ENCODE measurements at regions not wholly inside any gene's neighbourhood (a gene's known extent, or its start where the extent isn't known, plus 50 kb on each side); places are given as distances from the start of the nearest gene placed in this dataset.

DNA sequence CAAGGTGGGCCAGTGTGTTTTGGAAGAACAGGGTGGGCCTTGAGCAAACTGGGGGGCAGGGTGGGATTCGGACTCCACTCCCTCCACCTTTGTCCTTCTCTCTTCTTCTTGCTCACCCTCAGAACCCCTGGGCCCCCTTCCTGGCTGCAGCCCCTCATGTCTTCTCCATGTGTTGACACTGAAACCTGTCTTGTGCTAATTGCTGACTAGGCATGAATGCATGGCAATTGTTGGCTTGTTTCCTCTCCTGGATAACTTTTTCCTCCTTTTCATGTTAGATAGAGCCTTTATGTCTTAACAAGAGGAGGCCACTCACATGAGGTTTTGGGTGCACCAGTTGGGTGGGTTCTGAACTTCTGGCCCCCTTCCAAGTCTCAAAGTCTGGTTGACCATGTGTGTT lies 181.6 kb upstream of the MKI67 start:
- DNase-seq (ENCODE audit: low read depth, low spot score) = no peak
- H3K27ac ChIP-seq = no peak overlapping the region

DNA sequence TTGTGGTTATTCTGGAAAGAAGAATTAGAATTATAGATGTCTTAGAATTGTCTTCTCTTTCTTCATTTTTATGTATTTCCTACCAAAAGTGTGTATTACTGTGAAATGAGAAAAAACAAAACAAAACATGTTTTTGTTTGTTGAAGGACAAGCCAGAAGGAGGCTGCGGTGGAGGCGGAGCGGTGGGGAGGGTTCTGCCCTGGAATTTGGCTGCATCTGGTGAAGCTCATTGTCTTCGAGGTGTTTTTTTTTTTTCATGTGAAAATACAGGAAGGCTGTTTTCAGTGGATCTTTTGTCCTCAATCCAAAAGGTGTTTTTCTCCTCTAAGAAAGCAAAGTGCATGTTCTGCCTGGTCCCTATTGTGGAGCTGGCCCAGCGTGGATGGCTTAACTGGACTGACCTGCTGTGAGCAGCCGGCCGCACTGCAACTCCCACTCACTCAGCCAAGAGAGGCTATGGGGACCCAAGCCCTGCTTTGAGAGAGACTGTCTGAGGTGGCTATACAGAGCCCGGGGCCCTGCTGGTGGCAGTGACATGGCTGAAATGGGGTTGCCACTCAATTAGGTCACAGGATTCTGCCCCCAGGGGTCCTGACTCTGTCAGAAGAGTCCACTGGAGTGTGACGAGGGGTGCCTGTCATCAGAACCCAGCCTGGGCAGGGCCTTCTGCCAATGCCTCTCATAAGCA lies 184.9 kb upstream of the MKI67 start:
- no peak for DNase-seq (ENCODE audit: low read depth, low spot score)
- no peak overlapping the region for H3K27ac ChIP-seq

DNA sequence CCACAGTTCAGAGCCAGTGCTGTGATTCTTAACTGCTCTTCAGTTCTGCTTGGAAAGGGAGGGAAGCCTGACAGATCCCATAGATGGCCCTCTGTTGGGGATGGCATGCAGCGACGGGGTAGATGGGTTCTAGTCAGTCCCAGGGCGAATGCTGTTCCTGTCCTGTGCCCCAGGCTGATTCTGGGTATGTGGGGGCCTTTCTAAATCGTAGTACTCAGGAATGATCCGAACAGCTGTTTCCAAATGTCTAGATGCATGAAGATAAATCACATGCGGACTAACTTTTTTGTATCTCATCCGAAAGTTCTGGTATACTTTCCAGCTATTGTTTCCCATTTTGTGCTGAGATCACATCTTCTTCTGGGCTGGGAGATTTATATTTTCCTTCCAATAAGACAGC lies 186.0 kb upstream of the MKI67 start:
- no peak for DNase-seq (ENCODE audit: low read depth, low spot score)
- H3K27ac ChIP-seq = no peak overlapping the region

DNA sequence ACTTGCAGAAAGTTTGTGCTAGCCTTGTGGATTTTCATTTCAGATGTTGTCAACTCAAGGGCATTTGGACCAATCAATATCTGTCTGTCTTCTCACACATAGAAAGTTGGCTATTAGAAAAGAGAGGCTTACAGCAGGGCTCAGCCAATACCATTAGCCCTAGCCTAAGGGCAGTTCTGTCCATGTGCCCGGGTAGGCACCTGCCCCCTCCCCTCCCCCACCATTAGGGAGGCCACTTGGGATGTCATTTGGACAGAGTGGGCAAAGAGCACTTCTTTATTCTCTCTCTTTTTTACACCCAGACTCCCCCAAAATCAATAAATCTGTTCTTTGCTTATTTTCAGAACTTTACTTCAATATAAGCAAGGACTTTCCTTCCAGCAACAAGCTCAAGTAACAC lies 188.5 kb upstream of the MKI67 start:
- no peak overlapping the region for H3K27ac ChIP-seq
- DNase-seq (ENCODE audit: low read depth, low spot score) = no peak

DNA sequence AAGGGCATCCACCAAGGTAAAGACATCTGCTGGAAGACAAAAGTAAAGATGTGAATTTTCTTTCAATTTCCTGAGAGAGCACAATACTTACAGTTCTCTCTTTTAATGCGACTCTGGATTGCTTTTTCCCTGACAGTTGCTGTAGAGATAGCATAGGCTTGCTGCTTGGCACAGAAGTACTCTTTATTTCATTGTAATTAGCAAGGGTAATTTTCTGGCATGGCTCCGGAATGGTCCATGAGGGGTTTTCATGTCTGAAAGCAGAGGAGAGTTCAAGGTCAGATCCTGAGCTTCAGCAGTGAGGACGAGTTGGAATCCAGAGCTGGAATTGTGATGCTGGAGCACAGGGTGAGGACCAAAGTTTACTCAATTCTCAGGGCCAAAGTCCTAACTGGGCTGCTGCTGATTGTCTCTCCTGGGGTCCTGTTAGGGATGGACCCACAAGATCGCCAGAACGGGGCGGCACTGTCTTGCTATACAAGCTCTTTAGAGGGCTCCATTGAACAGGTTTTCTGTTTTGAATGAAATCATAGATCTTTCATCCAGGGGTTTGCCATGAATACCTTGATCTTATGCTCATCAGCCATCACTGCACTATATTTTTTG lies 190.0 kb upstream of the MKI67 start:
- no peak overlapping the region for H3K27ac ChIP-seq
- DNase-seq (ENCODE audit: low read depth, low spot score) = no peak

DNA sequence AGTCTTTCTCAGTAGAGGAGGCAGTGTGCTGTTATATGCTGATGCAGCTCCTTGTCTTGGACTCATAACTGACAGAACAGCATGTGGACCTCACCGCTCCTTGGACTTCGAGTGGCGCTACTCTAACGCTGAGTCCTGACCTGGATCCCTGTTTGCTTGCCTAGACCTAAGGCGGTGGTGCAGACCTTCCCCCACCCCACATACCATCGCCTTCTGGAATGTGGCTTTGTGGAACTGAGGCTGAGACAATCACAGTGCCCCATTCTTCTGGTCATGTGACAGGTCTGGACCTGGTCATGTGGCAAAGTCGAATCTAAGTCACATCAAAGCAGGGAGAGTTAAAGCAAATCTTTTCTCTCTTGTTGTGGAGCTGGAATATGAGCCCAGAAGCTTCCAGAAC lies 190.7 kb upstream of the MKI67 start:
- H3K27ac ChIP-seq = no peak overlapping the region
- no peak for DNase-seq (ENCODE audit: low read depth, low spot score)

DNA sequence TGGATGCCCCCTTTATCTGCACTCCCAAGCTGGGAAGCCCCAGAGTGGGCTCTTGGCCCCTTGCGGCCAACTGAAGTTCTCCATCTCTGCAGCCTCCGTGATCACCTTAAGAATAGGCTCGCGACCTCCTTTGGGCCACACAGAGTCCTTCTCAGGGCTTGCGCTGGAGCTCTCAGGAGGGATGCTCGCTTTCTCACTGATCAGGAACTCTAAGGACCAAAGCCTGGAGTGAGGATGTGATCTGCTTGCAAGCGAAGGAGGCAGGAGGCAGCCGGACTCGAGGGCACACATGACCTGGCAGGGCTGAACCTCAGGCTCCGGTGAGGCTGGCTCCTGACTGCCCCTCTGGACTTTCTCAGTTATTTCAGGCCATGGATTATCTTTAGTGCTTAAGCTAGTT lies 192.1 kb upstream of the MKI67 start:
- no peak for DNase-seq (ENCODE audit: low read depth, low spot score)

DNA sequence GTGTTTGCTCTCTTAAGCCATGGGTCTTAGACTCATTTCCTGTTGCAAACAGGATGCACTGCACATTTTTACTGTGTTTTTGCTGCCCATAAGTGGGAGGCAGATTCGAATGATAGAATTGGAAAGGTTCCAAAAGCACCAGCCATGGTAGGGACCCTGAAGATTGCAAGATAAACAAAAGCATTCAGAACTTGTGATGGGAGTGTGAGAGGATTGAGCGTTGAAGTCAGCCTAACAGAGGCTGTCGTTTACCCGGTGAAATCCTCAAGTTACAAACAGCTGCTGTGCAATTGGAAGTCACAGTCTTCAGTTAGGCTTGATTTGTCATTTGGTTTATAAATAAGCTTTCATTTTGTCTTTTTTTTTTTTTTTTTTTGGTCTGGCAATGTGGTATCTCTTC lies 192.7 kb upstream of the MKI67 start:
- H3K27ac ChIP-seq = no peak overlapping the region
- no peak for DNase-seq (ENCODE audit: low read depth, low spot score)

More for the DNA sequence above, 192.1 kb upstream of the MKI67 start:
- H3K27ac ChIP-seq = no peak overlapping the region

DNA sequence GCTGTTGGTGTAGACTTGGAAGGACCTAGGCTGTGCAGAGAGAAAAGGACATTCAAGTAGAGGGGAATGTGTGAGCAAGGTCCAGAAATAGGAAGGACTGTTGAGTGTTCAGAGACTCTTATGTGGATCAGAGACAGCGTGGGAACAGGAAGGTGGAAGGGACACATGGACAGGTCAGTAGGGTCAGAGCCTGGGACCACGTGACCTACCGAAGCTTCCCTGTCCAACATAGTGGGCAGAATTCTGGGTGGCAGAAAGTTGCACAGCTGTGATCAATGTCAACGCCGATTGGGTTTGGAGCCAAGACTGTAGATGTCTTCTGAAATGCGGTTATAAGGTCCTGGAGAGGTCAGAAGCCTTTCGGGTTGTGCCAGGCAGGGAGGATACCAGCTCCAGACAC lies 195.9 kb upstream of the MKI67 start:
- no peak overlapping the region for H3K27ac ChIP-seq
- no peak for DNase-seq (ENCODE audit: low read depth, low spot score)

DNA sequence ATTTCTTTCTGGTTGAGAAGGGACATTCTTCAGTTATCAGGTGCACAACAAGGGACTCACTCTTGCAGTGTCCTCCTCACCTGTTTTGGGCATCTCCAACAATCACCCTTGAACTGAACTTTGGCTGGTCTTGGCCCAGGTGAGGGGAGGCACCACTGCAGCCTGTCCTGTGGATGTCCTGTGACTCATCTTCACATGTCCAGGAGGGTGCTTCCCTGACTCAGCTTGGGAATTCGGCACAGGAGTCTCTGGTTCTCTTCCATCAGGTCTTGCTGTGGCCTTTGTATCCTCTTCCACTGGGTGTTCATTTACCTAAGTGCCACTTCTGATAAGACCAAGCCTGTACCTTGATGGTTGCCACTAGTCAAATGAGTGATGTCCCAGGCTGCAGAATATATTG lies 196.7 kb upstream of the MKI67 start:
- no peak overlapping the region for H3K27ac ChIP-seq
- no peak for DNase-seq (ENCODE audit: low read depth, low spot score)

DNA sequence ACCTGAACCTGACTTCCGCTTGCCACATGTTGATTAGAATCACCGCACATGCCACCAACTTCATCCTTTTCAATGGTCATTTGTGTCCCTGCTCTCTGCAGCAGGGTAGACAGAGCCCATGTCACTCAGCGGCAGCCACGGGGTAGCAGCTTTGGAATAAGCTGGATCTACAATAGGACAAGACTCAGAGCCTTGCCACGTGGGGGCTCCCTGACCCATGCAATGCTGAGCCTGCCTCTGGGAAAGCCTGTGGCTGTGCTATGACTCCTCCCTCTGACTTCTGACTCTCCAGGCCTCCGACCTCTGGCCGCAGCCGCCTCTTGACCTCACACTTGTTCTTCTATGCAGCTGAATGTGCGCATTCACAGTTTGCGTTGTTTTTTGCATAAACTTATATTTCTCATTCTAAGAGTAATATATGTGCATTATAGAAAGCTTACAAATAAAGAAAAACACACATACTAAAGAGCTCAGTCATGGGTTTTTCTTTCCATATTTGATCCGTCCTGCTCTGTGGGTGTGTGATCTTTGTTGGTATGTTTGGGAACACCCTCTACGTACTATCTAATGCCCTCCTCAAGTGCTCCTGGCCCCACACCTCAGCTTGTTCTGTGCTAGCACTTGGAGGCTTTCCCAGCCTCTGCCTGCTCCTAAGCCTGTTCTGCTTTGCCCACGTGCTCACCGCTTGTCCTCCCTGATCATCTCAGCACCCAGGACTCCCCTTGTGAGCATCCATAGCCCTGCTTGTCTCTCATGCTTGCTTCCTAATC lies 198.0 kb upstream of the MKI67 start:
- no peak for DNase-seq (ENCODE audit: low read depth, low spot score)
- no peak overlapping the region for H3K27ac ChIP-seq

DNA sequence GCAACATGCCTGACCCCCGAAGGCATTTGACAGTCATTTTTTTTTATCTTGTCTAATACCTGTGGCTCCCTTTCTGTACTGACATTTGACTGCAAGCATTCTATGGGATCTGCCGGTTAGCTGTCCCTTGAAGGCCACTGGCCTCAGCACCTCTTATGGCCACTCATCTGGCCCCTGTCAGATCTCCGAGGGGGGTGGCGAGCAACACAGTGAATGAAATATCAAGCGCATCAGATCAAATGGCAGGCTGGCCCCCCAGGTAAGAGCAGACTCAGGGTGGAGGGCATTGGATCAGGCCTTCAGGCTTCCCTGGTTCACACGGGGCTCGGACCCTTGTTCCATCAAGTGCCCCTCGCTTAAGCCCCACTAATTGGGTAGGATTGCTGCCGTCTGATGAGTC lies 199.6 kb upstream of the MKI67 start:
- no peak for DNase-seq (ENCODE audit: low read depth, low spot score)
- H3K27ac ChIP-seq = no peak overlapping the region

DNA sequence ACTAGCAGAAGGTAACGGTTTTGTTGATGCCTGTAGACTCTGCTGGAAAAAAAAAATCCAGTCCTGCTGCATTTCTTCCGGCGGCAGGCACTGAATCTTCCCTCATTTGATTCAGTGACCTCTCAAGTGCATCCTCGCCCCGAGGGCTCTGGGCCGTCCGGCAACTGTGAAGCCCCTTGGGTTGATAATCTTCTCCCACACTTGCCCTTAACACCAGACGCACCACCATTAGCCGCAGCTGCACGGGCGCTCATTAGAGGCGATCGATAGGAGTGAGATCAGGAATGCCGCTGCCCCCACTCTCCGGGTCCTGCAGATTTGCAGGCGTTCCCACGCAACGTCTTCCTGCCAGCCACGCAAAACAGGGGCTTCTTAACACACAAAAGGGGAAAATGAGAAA lies 200.0 kb upstream of the MKI67 start:
- H3K27ac ChIP-seq = no peak overlapping the region
- no peak for DNase-seq (ENCODE audit: low read depth, low spot score)

DNA sequence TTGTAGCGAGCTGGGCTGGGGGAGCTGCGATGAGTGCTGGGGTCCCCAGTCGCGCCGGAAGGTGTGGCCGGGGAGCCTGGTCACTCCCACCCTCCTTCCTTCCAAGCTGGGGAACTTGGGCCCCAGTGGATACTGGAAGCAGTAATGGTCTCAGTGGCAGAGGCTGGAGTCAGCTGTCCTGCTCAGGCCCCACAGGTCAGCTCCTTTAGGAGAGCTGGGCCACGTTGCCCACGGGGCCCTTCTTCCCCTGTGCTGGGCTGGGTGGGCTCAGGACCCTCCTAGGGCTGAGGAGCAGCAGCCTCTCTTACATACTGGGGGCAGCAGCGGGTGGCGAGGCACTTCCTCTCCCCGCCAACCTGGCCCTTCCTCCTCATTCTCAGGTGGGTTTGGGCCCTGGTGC lies 200.6 kb upstream of the MKI67 start:
- DNase-seq (ENCODE audit: low read depth, low spot score) = no peak
- no peak overlapping the region for H3K27ac ChIP-seq

DNA sequence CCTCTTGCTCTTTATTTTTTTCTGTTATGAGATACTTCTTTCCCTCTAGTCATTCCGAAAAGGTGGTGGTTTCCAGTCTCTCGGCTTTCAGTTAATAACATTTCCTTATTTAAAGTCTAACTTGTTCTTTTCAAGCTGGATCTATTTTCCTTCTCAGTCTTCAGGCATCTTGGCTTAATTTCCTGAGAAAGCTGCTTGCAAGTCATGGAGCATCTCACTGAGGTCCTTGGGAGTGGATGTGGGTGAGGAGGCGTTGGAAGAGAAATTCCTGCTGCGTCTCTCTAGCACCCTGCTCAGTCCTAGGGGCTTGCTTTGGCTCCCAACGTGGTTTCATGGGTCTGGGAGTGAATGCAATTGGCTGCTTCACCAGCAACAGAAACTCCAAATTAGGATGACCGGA lies 210.2 kb upstream of the MKI67 start:
- DNase-seq (ENCODE audit: low read depth, low spot score) = no peak

DNA sequence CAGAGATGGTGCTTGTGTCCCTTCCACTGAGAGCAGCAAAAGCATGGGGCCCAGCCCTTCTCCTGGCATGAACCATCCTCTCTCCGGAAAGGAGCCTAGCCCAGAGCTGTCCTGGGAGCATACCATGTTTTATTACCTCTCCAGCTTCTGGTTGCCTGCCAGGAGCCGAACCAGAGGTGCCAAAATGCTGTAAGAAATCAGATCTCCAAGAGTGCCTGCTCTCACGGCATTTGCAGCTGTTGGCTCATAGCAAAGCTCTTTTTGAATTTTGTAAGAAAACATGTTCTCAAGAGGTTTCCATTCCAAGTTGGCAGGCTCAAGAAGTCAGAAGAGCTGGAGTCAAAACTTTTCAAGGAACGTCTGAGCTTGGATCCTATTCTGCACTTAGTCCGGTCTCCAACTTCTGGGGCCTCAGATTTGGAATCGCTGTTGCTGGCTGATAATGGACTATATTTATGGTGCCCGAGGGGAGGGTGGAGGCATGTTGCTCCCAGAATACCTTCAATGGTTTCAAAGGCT lies 211.7 kb upstream of the MKI67 start:
- DNase-seq (ENCODE audit: low read depth, low spot score) = no peak
- no peak overlapping the region for H3K27ac ChIP-seq

More for the DNA sequence above, 210.2 kb upstream of the MKI67 start:
- H3K27ac ChIP-seq = no peak overlapping the region

DNA sequence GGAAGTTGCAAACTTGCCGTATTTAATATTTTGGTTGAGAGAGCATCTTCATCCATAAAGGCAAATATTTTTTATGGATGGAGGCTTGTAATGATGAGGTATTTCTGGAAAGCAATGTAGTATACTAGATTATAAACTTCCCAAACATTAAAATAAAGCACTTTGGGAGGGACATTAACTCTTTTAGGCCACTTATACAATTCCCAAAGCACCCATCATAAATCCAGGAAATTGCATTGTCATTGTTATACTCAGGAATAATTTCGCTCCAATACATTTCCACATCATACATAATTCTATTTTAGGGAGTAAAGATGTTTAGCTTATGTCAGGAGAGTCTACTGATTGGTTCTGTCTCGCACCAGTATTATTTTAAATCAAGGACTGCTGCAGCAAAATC lies 212.7 kb upstream of the MKI67 start:
- DNase-seq (ENCODE audit: low read depth, low spot score) = no peak
- no peak overlapping the region for H3K27ac ChIP-seq

DNA sequence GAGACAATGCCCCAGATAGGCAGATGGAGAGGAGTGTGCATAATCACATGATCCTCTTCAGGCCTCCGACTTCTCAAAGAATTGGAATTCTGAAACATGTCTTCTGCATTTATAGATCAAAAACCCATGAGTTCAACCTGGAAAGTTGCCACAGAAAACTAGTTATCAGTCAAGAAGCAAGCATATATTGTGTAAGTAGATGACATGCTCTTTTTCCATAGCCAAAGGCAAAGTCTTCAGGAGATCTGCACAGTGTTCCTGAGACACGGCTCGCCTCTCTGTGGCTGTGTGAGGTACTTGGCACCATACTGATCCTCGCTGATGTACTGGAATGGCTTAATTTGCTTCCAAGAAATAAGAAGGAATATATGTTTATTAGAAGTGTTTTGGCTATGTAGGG lies 213.5 kb upstream of the MKI67 start:
- H3K27ac ChIP-seq = no peak overlapping the region
- DNase-seq (ENCODE audit: low read depth, low spot score) = no peak

DNA sequence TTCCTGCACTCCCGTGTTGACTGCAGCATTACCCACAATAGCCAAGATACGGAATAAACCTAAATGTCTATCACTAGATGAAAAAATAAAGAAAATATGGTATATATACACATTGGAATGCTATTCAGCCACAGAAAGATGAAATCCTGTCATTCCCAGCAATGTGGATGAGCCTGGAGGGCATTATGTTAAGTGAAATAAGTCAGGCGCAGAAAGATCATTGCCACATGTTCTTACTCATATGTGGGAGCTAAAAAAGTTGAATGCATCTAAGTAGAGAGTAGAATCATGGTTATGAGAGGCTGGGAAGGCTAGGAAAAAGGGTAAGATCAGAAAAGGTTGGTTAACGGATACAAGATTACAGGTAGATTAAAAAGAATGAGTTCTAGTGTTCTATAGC lies 219.1 kb upstream of the MKI67 start:
- DNase-seq (ENCODE audit: low read depth, low spot score) = no peak
- H3K27ac ChIP-seq = no peak overlapping the region

DNA sequence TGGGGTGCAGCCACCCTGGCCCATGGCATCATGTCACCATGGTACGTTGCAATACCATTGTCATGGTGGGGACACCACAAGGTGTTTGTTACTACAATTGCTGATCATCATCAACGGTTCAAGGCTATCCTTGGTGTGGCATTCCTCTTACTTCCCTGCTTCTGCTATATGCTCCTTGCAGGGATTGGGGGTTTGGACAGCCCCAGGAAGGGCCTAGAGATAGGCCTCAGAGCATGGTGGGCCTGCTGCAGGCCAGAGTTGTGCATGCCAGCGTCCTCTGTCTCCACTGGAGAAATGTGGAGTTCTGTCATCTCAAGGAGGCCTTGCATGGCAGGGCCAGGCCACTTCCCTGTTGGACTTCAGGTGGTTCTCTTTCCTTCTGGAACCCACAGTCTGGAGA lies 234.6 kb upstream of the MKI67 start:
- H3K27ac ChIP-seq = no peak overlapping the region
- DNase-seq (ENCODE audit: low read depth, low spot score) = no peak

DNA sequence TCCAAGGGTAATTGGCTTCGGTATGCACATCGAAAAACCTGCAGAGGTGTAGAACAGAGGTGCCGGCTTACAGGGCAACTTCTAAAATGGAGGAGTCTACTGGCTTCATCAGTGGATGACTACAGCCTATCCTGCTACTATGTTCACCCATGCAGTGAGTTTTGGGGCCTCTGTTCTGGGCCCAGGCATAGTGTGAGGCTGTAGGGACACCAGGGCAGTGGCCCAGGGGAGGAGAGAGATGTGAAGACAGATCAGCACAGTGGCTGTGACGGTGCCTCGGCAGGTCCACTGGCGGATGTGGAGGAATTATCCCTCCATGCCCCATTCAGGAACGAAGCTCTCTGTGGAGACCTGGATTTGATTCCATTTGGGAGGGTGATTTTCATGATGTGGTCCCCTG lies 235.3 kb upstream of the MKI67 start:
- no peak for DNase-seq (ENCODE audit: low read depth, low spot score)
- H3K27ac ChIP-seq = no peak overlapping the region
